HL-60 (cell line): ENCODE measurements at regions not wholly inside any gene's neighbourhood (a gene's known extent, or its start where the extent isn't known, plus 50 kb on each side); places are given as distances from the start of the nearest gene placed in this dataset.

ENCODE experiments used
- DNase-seq, 2 experiments: peaks; one replicate each; pipeline ENCODE4 v3.0.0-alpha.2; 2010 to 2020; ENCODE audit warnings: low read depth in 1 of 2, low spot score in 1 of 2
- H3K27ac ChIP-seq: fragments of 250-450 bp; sonication (Bioruptor Pico); replicated peaks from 2 replicates; pipeline ENCODE4 v1.5.1; 2020; ENCODE audit warnings: mild to moderate bottlenecking, moderate library complexity
- H3K27me3 ChIP-seq: fragments of 250-450 bp; sonication (Bioruptor Pico); 2 replicates; pipeline ENCODE4 v1.5.1; 2021; ENCODE audit warnings: mild to moderate bottlenecking, moderate library complexity; ENCODE audit not compliant: insufficient read depth, poor library complexity, severe bottlenecking
- H3K4me3 ChIP-seq: replicated peaks from 2 replicates; pipeline ENCODE4 v1.5.1; 2011; ENCODE audit warnings: mild to moderate bottlenecking, control low read depth, low read length; ENCODE audit not compliant: insufficient read depth
- GABPA ChIP-seq: IDR thresholded peaks from 2 replicates; pipeline ENCODE4 v1.6.1; 2012; ENCODE audit warnings: low read depth
- POLR2AphosphoS5 ChIP-seq: IDR thresholded peaks from 2 replicates; pipeline ENCODE4 v1.6.1; 2012; ENCODE audit warnings: low read depth
- SPI1 ChIP-seq: IDR thresholded peaks from 2 replicates; pipeline ENCODE4 v1.6.1; 2012; ENCODE audit warnings: low read depth, mild to moderate bottlenecking, borderline replicate concordance
- TF ChIP-seq, protein P1 (sequence below): IDR thresholded peaks from 2 replicates; pipeline ENCODE4 v1.6.1; 2012; ENCODE audit warnings: low read depth; ENCODE audit not compliant: insufficient replicate concordance
- TF ChIP-seq, protein P2 (sequence below): IDR thresholded peaks from one replicate; pipeline ENCODE4 v1.5.1; 2011; ENCODE audit warnings: low read length, control low read depth, inconsistent platforms; ENCODE audit not compliant: insufficient read depth

DNA sequence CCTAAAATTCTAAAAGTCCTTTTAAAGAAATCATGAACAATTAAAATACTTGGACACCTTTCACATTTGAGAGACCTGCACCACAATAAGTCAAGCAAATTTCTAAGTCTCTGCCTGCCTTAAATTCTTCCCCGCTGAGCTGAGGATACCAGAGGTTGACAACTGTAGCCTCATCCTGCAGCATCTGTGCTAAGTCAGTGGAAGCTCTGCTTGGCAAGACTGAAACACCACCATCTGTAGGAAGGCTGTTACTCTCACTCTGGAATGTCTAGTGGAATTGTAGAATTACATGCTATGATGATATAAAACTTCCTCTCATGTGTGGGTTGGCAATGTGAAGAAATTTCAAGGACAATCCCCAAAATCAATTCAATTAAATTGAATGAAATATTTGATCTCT is 1756.5 kb downstream of the NCAM2 start:
- TF ChIP-seq POLR2AphosphoS5 (no peak), GABPA (no peak)
- TF ChIP-seq, protein P1, sequence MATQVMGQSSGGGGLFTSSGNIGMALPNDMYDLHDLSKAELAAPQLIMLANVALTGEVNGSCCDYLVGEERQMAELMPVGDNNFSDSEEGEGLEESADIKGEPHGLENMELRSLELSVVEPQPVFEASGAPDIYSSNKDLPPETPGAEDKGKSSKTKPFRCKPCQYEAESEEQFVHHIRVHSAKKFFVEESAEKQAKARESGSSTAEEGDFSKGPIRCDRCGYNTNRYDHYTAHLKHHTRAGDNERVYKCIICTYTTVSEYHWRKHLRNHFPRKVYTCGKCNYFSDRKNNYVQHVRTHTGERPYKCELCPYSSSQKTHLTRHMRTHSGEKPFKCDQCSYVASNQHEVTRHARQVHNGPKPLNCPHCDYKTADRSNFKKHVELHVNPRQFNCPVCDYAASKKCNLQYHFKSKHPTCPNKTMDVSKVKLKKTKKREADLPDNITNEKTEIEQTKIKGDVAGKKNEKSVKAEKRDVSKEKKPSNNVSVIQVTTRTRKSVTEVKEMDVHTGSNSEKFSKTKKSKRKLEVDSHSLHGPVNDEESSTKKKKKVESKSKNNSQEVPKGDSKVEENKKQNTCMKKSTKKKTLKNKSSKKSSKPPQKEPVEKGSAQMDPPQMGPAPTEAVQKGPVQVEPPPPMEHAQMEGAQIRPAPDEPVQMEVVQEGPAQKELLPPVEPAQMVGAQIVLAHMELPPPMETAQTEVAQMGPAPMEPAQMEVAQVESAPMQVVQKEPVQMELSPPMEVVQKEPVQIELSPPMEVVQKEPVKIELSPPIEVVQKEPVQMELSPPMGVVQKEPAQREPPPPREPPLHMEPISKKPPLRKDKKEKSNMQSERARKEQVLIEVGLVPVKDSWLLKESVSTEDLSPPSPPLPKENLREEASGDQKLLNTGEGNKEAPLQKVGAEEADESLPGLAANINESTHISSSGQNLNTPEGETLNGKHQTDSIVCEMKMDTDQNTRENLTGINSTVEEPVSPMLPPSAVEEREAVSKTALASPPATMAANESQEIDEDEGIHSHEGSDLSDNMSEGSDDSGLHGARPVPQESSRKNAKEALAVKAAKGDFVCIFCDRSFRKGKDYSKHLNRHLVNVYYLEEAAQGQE, result no peak
- no peaks in the 10 kb centered on the region for H3K27me3 ChIP-seq
- H3K4me3 ChIP-seq, result no peak overlapping the region
- H3K27ac ChIP-seq, result no peak overlapping the region
- DNase-seq, result no peak

DNA sequence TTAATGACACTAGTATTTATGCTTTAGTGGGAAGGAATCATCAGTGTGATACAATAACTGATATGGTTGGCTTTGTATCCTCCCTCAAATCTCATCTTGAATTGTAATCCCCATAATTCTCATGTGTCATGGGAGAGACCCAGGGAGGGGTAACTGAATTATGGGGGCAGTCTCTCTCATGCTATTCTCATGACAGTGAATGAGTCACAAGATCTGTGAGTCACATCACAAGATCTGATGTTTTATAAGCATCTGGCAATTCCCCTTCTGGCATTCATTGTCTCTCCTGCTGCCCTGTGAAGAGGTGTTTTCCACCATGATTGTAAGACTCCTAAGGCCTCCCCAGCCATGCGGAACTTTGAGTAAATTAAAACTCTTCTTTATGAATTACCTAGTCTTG is 1760.3 kb downstream of the NCAM2 start:
- TF ChIP-seq, protein P1, result no peak
- H3K4me3 ChIP-seq, result no peak overlapping the region
- H3K27me3 ChIP-seq, result no peaks in the 10 kb centered on the region
- no peak for DNase-seq
- no peak overlapping the region for H3K27ac ChIP-seq

DNA sequence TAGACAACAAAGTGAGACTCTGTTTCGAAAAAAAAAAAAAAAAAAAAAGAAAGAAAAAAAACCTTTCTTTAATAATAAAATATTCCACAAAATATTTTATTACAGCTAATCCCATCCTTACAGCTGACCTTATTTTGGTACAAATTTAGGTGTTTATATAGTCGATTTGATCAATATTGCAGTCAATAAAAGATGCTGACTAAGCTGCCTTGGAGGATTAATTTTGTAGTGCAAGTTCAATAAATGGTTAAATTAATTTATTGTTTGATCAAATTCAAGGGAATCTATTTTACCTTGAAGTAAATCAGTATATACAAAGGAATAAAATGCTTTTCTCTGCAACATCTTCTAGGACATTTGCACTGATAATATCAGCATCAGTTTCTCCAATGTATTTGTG is 1764.3 kb downstream of the NCAM2 start:
- TF ChIP-seq SPI1, result no peak
- TF ChIP-seq GABPA, result no peak
- TF ChIP-seq, protein P2, sequence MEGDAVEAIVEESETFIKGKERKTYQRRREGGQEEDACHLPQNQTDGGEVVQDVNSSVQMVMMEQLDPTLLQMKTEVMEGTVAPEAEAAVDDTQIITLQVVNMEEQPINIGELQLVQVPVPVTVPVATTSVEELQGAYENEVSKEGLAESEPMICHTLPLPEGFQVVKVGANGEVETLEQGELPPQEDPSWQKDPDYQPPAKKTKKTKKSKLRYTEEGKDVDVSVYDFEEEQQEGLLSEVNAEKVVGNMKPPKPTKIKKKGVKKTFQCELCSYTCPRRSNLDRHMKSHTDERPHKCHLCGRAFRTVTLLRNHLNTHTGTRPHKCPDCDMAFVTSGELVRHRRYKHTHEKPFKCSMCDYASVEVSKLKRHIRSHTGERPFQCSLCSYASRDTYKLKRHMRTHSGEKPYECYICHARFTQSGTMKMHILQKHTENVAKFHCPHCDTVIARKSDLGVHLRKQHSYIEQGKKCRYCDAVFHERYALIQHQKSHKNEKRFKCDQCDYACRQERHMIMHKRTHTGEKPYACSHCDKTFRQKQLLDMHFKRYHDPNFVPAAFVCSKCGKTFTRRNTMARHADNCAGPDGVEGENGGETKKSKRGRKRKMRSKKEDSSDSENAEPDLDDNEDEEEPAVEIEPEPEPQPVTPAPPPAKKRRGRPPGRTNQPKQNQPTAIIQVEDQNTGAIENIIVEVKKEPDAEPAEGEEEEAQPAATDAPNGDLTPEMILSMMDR, result no peak
- TF ChIP-seq, protein P1, result no peak
- TF ChIP-seq POLR2AphosphoS5, result no peak
- Histone ChIP-seq H3K4me3 (no peak overlapping the region), H3K27me3 (no peaks in the 10 kb centered on the region), H3K27ac (no peak overlapping the region)
- DNase-seq, result no peak

DNA sequence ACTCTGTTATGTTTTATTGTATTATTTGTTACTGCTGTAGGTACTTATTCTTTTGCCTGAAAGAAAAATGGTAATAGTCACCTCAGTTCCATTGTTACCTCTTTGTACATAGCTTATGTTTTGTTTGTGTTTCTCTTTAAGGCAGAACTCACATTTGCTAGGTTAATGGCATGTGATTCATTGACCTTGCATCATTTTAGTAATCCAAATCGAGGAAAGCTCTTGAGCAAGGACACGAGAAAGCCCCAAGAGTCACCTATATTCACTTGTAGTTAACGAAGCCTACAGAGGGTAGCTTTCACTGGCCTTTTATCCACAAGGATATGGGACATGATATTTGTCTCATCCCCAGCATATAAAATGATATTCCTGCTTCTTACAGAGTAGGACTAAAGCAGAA is 1765.2 kb downstream of the NCAM2 start:
- TF ChIP-seq, protein P2, result no peak
- TF ChIP-seq, protein P1, result no peak
- TF ChIP-seq POLR2AphosphoS5 (no peak), GABPA (no peak), SPI1 (no peak)
- no peak overlapping the region for H3K27ac ChIP-seq
- no peak for DNase-seq
- H3K4me3 ChIP-seq, result no peak overlapping the region
- no peaks in the 10 kb centered on the region for H3K27me3 ChIP-seq
